ENCODE measurements at regions not wholly inside any gene's neighbourhood (a gene's known extent, or its start where the extent isn't known, plus 50 kb on each side); places are given as distances from the start of the nearest gene placed in this dataset.

GRCh38 chr15:69805248-69805953, 292.3 kb downstream of the TLE3 start:
- no peak for DNase-seq

DNA sequence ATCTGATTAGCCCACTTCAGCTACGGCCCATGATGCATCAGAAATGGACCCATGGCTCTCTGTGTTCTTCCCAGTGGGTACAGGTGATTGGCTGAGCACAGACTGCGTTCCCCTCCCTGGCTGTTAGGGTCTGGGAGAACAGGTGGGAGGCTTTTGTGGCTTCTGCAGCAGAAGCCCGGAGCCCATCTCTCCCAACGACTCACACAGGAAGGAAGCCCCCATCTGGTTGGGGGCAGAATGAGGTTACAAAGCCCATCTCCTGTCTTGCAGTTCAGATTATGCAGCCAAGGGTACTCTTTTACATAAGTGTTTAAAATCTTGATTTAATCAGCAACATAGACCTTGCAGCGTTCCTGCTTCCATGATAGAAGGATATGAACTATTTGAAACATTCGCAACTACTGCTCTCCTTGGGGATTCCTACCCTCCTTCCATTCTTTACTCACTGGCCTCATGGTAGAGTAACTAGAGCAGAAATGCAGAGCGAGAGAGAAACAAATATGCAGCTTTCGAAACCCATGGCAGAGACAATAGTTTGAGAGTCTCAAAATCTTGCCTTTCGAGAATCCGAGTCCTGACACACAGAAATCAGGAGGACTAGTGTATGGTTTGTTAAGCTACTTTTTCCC, 291.3 kb downstream of the TLE3 start:
- DNase-seq: no peak

- DNase-seq: no peak
Measured at GRCh38 chr15:69807721-69808120, 290.0 kb downstream of the TLE3 start.

DNA sequence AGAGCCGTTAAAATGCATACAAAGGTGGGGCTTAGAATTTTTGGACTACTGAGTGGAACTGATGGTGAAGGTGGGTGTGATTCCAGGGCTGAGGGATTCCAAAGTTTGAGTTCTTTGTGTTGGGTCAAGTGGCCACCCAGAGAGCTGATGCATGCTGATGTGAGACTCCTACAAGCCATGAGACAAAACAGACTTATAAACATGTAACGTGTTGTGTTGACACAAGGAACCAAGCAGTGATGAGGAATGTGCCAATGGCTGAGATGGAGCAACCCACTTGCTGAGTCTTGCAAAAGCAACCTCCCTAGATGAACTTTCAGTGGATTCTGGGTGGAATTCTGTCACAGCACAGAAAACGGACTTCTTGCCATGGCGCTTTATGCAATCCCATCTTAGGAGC, 289.0 kb downstream of the TLE3 start:
- no peak for DNase-seq

- no peak for DNase-seq
Measured at GRCh38 chr15:69809421-69809820, 288.3 kb downstream of the TLE3 start.

- DNase-seq: no peak
Measured at GRCh38 chr15:69810431-69811354, 287.0 kb downstream of the TLE3 start.

- no peak for DNase-seq
Measured at GRCh38 chr15:69812861-69813261, 284.9 kb downstream of the TLE3 start.

GRCh38 chr15:69813881-69814280, 283.8 kb downstream of the TLE3 start:
- DNase-seq: no peak

DNA sequence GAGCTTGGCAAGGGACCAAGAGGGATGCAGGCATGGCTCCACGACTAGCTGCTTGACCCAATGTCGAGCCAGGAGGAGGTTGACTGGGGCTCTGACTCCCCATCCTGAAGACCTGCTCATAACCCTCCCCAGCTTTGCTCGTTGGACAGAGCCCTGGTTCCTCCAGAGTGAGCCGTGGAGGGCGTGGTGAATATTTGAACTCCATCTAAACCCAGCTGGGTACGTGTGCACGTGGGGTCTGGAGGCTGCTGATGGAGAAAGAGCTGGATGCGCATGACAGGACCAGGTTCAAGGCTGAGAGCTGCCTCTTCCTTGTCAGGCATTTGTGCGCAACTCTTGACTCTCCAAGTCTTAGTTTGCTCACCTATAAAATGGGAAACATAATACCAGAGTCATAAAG, 282.8 kb downstream of the TLE3 start:
- no peak for DNase-seq

GRCh38 chr15:69815793-69816192, 281.9 kb downstream of the TLE3 start:
- no peak for DNase-seq

DNA sequence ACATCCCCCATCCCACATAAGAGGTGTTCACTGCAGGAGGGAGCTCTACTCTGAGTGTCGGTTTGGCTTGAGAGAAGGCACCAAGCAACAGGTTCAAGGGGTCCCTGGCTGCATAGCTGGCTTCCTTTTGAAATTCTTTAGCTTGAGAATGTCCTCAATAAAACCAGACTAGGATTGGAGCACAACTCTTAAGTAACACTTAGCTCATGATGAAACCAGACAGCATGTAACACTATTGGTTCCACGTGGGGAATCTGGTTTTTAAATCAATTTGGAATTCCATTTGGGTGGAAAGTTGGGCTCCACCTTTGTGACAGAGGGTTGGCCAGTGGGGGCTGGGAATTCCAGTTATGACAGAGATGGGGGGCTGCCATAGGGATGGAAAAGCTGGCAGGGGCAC, 281.2 kb downstream of the TLE3 start:
- DNase-seq: no peak

DNA sequence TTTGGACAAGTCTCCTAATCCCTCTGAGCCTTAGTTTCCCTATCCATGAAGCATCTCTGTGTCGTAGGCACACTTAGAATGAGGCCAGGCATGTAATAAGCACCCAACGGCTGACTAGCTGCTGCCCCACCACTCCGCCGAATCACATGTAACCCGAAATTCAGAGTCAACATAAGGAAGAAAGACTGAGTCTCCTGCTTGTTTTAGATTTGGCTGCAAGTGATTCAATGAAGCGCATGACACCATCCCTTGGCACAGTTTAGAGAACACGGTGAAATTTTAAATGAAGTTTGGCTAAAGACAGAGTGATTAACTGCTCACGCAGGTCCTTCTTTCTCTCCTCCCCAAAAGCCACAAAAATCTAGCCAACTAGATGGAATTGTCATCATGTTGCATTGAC, 279.2 kb downstream of the TLE3 start:
- no peak for DNase-seq

- DNase-seq: no peak
Measured at GRCh38 chr15:69819371-69819770, 278.3 kb downstream of the TLE3 start.

DNA sequence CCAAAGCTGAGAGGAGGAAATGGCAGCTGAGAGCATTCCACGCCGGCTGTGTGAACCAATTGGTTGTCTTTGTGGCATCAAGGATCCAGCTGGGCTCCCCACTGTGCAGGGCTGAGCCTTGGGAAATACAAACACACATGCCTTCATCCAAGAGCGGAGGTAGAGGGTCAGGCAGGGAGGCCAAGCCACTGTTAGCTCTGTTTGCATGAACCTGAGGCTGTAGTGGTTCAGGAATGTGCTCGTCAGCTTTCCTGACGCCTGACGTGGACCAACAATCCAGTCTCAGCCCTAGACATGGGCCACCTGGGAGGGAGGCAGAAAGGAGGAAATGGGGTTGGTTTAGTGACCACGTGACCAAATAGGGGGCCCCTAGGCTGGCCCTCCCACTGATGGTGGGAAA, 276.9 kb downstream of the TLE3 start:
- no peak for DNase-seq

GRCh38 chr15:69823223-69823907, 274.4 kb downstream of the TLE3 start:
- no peak for DNase-seq

- no peak for DNase-seq
Measured at GRCh38 chr15:69824075-69824876, 273.4 kb downstream of the TLE3 start.

GRCh38 chr15:69824877-69825406, 272.8 kb downstream of the TLE3 start:
- DNase-seq: no peak

DNA sequence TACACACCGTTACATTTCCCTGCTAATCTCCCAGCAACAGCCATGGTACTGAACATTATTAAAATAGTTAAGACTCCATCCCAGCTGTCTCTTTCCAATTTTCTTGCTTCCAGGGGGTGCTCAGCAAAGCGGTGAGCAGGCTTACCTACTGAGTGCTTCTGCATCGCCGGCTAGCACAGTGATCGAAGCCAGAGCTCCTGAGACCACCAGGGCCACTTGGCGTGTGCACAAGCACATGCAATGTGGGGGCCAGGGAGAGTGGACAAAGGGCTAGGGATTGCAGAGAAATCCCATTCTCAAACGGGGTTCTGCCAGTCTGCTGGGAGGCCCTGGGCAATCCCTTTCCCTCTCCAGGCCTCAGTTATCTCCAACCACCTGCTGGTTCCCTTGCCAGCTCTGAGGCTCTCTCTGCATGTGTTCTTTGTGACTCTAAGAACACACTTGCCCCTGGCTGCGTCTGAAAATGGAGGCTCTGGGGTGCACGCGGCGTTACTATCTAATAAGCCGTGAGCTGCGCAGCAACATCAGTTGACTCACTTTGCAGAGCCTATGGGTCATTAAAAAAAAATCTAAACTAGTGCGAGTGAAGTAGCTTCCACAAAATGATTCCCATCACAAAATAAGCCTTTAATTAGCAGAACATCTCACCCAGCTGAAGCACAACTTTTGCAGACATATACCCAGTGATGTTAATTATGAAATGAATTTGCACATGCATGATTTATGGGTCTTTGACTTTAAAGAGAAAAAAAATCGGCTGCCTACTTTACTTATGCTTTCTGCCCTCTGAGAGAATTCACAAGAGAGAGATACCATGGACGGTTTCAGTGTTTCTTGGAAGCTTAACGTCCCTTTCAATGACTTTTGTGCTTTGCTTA, 271.5 kb downstream of the TLE3 start:
- DNase-seq: no peak

- DNase-seq: no peak
Measured at GRCh38 chr15:69826819-69827175, 270.9 kb downstream of the TLE3 start.

DNA sequence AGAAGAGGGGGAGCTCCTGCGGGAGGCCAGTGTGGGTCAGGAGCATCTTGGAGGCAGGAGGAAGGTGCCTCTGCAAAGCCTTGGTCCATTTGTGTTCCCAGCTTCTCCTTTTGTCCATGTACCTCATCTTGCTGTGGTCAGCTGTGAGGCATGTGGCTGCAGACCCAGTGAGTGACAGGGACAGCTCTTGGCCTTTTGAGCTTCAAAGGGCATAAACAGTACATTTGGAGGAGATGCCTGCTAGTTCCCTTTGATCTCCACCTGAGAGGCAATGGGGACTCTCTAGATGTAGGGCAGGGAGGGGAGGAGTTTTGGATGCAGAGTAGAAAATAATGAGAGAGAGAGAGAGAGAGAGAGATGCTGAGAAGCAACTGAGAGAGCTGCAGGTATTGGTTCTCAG, 270.0 kb downstream of the TLE3 start:
- DNase-seq: no peak

- DNase-seq: no peak
Measured at GRCh38 chr15:69828181-69828828, 269.4 kb downstream of the TLE3 start.

Data from stimulated activated CD4-positive, alpha-beta T cell treated with anti-CD3 and anti-CD28 coated beads, Interleukin-12 subunit alpha, Interleukin-12 subunit beta, amount 100 ng/mL, for 4 hours (primary cell).